A549 (cell line): ENCODE measurements at regions not wholly inside any gene's neighbourhood (a gene's known extent, or its start where the extent isn't known, plus 50 kb on each side); places are given as distances from the start of the nearest gene placed in this dataset.

Source experiments
- ATAC-seq, 2 experiments: fragments of 200-7000 bp in 1 of 2; fragments of >200 bp in 1 of 2; cut with Nextera tagmentation in 1 of 2; cut with Tn5 transposase in 1 of 2; 3 replicates each; pipeline versions ENCODE4 v1.8.0 to v1.9.1; 2018 to 2020; ENCODE audit warnings: mild to moderate bottlenecking in 1 of 2, moderate library complexity in 1 of 2
- CTCF ChIA-PET: fragments of 300-600 bp; sonication (Branson Sonifier 250); formaldehyde crosslinking; extraction: SDS; loops from one replicate; lab custom pipeline; 2021; ENCODE audit warnings: antibody characterized with exemption, inconsistent platforms; lab: Yijun Ruan, JAX
- POLR2A ChIA-PET: fragments of 350-600 bp; formaldehyde crosslinking; extraction: SDS; loops from one replicate; lab custom pipeline; 2021; ENCODE audit warnings: antibody characterized with exemption, inconsistent platforms; lab: Yijun Ruan, JAX
- DNase-seq, 2 experiments: peaks; one replicate each; pipeline versions ENCODE4 v3.0.0 to v3.0.0-alpha.2; 2011 to 2016; ENCODE audit warnings: low read depth in 1 of 2, low spot score in 1 of 2
- FAIRE-seq: peaks from 2 replicates; lab custom pipeline; 2011; peaks lifted over from hg19 to GRCh38; lab: Jason Lieb, UNC
- H3K27ac ChIP-seq, 2 experiments: fragments of >200 bp; sonication (Bioruptor Twin); formaldehyde crosslinking; 3 replicates each; pipeline ENCODE4 v1.5.1; 2016 to 2017
- H3K4me1 ChIP-seq: fragments of >200 bp; sonication (Bioruptor Twin); formaldehyde crosslinking; 3 replicates; pipeline ENCODE4 v1.6.1; 2016
- H3K4me2 ChIP-seq: fragments of >200 bp; sonication (Bioruptor Twin); formaldehyde crosslinking; 3 replicates; pipeline ENCODE4 v1.6.1; 2016
- H3K4me3 ChIP-seq: fragments of >200 bp; sonication (Bioruptor Twin); formaldehyde crosslinking; 3 replicates; pipeline ENCODE4 v1.5.1; 2016
- H3K9me3 ChIP-seq: fragments of >200 bp; sonication (Bioruptor Twin); formaldehyde crosslinking; 3 replicates; pipeline ENCODE4 v1.6.1; 2016
- CBX2 ChIP-seq: fragments of 200-600 bp; sonication (generic); IDR thresholded peaks from 2 replicates; pipeline ENCODE4 v1.6.1; 2016; ENCODE audit warnings: low read depth, mild to moderate bottlenecking, borderline replicate concordance
- CEBPB ChIP-seq, 2 experiments: fragments of >200 bp in 1 of 2; sonication (Bioruptor Twin) in 1 of 2; formaldehyde crosslinking in 1 of 2; IDR thresholded peaks; 2 replicates each; pipeline ENCODE4 v1.6.1; 2012 to 2016
- CHD4 ChIP-seq: fragments of 200-600 bp; sonication (generic); IDR thresholded peaks from 2 replicates; pipeline ENCODE4 v1.6.1; 2016; ENCODE audit warnings: antibody characterized with exemption, mild to moderate bottlenecking, borderline replicate concordance
- E2F6 ChIP-seq: IDR thresholded peaks from 2 replicates; pipeline ENCODE4 v1.6.1; 2012; ENCODE audit warnings: low read depth, borderline replicate concordance
- EHMT2 ChIP-seq: fragments of 200-600 bp; sonication (generic); IDR thresholded peaks from 2 replicates; pipeline ENCODE4 v1.6.1; 2016; ENCODE audit warnings: antibody characterized with exemption, low read depth, mild to moderate bottlenecking, moderate library complexity
- EP300 ChIP-seq, 2 experiments: fragments of >200 bp; sonication (Bioruptor Twin); formaldehyde crosslinking; IDR thresholded peaks; 2 replicates in 1 of 2; 3 replicates in 1 of 2; pipeline ENCODE4 v1.6.1; 2016 to 2017
- FOSL2 ChIP-seq, 2 experiments: fragments of 450-650 bp in 1 of 2; fragments of >200 bp in 1 of 2; sonication (Bioruptor Twin) in 1 of 2; formaldehyde crosslinking; IDR thresholded peaks; 2 replicates each; pipeline versions ENCODE4 v1.5.0 to v1.6.1; 2016 to 2020; ENCODE audit warnings: mild to moderate bottlenecking in 1 of 2, moderate library complexity in 1 of 2
- GATA3 ChIP-seq: IDR thresholded peaks from 2 replicates; pipeline ENCODE4 v1.6.1; 2012; ENCODE audit warnings: borderline replicate concordance
- HEYL ChIP-seq: fragments of 250-450 bp; sonication (Bioruptor Pico); IDR thresholded peaks from 2 replicates; pipeline ENCODE4 v1.8.0; 2021; ENCODE audit warnings: mild to moderate bottlenecking, moderate library complexity
- HOXB5 ChIP-seq: fragments of 250-450 bp; sonication (Bioruptor Pico); IDR thresholded peaks from 2 replicates; pipeline ENCODE4 v1.5.0; 2020; ENCODE audit warnings: mild to moderate bottlenecking, moderate library complexity
- JUNB ChIP-seq: fragments of >200 bp; sonication (Bioruptor Twin); formaldehyde crosslinking; IDR thresholded peaks from 2 replicates; pipeline ENCODE4 v1.6.1; 2016
- KDM1A ChIP-seq: fragments of 200-600 bp; sonication (generic); IDR thresholded peaks from 2 replicates; pipeline ENCODE4 v1.6.1; 2016; ENCODE audit warnings: low read depth, mild to moderate bottlenecking
- KDM5A ChIP-seq: fragments of 200-600 bp; sonication (generic); IDR thresholded peaks from 2 replicates; pipeline ENCODE4 v1.6.1; 2016; ENCODE audit warnings: antibody characterized with exemption, mild to moderate bottlenecking
- MAFK ChIP-seq: fragments of 450-650 bp; IDR thresholded peaks from 2 replicates; pipeline ENCODE4 v1.6.1; 2014; ENCODE audit not compliant: partially characterized antibody
- NR3C1 ChIP-seq: fragments of >200 bp; sonication (Bioruptor Twin); formaldehyde crosslinking; IDR thresholded peaks from 3 replicates; pipeline ENCODE4 v1.6.1; 2017
- POLR2A ChIP-seq: IDR thresholded peaks from 2 replicates; pipeline ENCODE4 v1.6.1; 2012; ENCODE audit warnings: mild to moderate bottlenecking, low read length
- POLR2AphosphoS2 ChIP-seq: conservative IDR thresholded peaks from 2 replicates; pipeline ENCODE4 v1.6.1; 2012; ENCODE audit warnings: low read length, improper control_type of control experiment, inconsistent platforms
- RARB ChIP-seq: fragments of 250-450 bp; sonication (Bioruptor Pico); IDR thresholded peaks from 2 replicates; pipeline ENCODE4 v1.8.0; 2021; ENCODE audit warnings: mild to moderate bottlenecking, moderate library complexity
- RNF2 ChIP-seq: fragments of 200-600 bp; sonication (generic); IDR thresholded peaks from 2 replicates; pipeline ENCODE4 v1.6.1; 2016; ENCODE audit warnings: low read depth, mild to moderate bottlenecking, antibody characterized with exemption, moderate library complexity, borderline replicate concordance
- WGBS: methylation state at CpG from one replicate; pipeline ENCODE4 v1.1.6; 2017; ENCODE audit errors: missing lambda C conversion rate; 5-methylcytosine and 5-hydroxymethylcytosine counted together
- TF ChIP-seq, protein P1 (sequence below): IDR thresholded peaks from 2 replicates; pipeline ENCODE4 v1.6.1; 2012
- TF ChIP-seq, protein P2 (sequence below): fragments of >200 bp; sonication (Bioruptor Twin); formaldehyde crosslinking; IDR thresholded peaks from 3 replicates; pipeline ENCODE4 v1.6.1; 2016

DNA sequence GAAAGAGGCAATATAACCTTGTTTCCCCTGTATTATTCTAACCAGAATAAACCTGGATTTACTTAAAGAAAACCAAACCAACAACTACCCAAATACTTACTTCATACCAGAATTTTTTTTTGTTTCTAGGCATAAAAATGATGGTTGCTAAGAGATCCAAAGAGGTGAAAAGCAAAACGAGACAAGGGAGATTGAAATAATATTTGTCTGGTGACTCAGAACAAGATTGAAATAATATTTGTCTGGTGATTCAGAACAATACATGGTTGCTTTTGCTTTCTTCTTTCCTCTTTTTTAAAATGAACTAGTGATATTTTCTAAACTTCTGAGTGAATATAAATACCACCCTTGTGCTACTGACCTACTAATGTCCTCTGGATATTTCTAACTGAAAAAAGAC, 592.9 kb downstream of the KCTD12 start:
- FAIRE-seq (no peak), DNase-seq (peak in 1 of 2 experiments; percentile 31), ATAC-seq (peak; percentile 54 to 69; a peak in 4 of 6 replicates)
- POLR2A ChIA-PET: no interaction called here
- peak overlapping the region; percentile 47 for H3K4me2 ChIP-seq
- no peak overlapping the region for H3K27ac ChIP-seq
- peaks cover 12% of the 10 kb centered on the region for H3K4me1 ChIP-seq
- TF ChIP-seq FOSL2 (IDR thresholded peaks at IDR 0.05) (no peak), FOSL2 (CRISPR knock-in tag; IDR thresholded peaks at IDR 0.05) (peak; percentile 65), JUNB (peak; percentile 56), KDM1A (no peak)
- CTCF ChIA-PET: no interaction called here
- WGBS: 0% methylated on average over 1 of the region's 1 CpG
- no peaks in the 10 kb centered on the region for H3K9me3 ChIP-seq
- no peak overlapping the region for H3K4me3 ChIP-seq

- Histone ChIP-seq H3K9me3 (no peaks in the 10 kb centered on the region), H3K4me3 (no peak overlapping the region), H3K27ac (no peak overlapping the region), H3K4me2 (no peak overlapping the region; the same call in 2 of the 3 replicates), H3K4me1 (peaks cover 12% of the 10 kb centered on the region)
- POLR2A ChIA-PET: no interaction called here
- no peak for TF ChIP-seq CHD4
- ATAC-seq (no peak), FAIRE-seq (no peak), DNase-seq (no peak)
- CTCF ChIA-PET: no interaction called here
- WGBS: 79% methylated on average over 3 of the region's 3 CpGs
These were observed 593.5 kb downstream of the KCTD12 start for GRCh38 chr13:76292726-76293125.

- 72% methylated on average over 3 of the region's 3 CpGs for WGBS
- Histone ChIP-seq H3K4me2 (no peak overlapping the region), H3K4me3 (no peak overlapping the region), H3K27ac (no peak overlapping the region), H3K9me3 (no peaks in the 10 kb centered on the region), H3K4me1 (peaks cover 12% of the 10 kb centered on the region)
- ChIA-PET POLR2A (no interaction called here), CTCF (no interaction called here)
- DNase-seq (no peak), FAIRE-seq (no peak), ATAC-seq (no peak)
- TF ChIP-seq POLR2A (no peak), EP300 (IDR thresholded peaks at IDR 0.05) (no peak), HEYL (no peak), HOXB5 (CRISPR knock-in tag) (no peak), E2F6 (no peak), POLR2AphosphoS2 (no peak)
- TF ChIP-seq, protein P1, sequence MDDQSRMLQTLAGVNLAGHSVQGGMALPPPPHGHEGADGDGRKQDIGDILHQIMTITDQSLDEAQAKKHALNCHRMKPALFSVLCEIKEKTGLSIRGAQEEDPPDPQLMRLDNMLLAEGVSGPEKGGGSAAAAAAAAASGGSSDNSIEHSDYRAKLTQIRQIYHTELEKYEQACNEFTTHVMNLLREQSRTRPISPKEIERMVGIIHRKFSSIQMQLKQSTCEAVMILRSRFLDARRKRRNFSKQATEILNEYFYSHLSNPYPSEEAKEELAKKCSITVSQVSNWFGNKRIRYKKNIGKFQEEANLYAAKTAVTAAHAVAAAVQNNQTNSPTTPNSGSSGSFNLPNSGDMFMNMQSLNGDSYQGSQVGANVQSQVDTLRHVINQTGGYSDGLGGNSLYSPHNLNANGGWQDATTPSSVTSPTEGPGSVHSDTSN: no peak
These were observed 594.2 kb downstream of the KCTD12 start for GRCh38 chr13:76292031-76292430.

DNA sequence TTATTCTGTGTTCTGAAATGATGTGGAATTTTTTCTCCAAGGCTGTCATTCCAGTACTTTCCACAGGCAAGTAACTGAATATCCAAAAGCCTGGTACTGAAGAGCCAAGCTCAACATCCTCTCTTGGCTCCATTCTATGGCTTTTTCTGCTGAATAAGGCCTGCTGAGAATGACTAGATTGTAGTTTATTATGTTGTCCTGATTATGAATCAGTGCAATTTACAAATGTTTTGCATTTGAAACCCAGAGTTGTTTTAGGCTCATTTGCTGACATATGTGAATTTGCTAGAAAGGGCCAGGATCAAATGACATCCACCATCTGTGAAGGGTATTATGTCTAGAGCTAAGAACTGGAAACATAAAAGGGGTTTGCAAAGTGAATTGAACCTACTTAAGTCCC, 596.6 kb downstream of the KCTD12 start:
- no peaks in the 10 kb centered on the region for H3K9me3 ChIP-seq
- ATAC-seq (no peak), DNase-seq (no peak), FAIRE-seq (no peak)
- ChIA-PET POLR2A (no interaction called here), CTCF (no interaction called here)
- no peak overlapping the region for H3K4me2 ChIP-seq
- no peak for TF ChIP-seq CBX2
- peak; percentile 35 for TF ChIP-seq MAFK
- H3K4me3 ChIP-seq: no peak overlapping the region
- H3K27ac ChIP-seq: no peak overlapping the region
- H3K4me1 ChIP-seq: peaks cover 12% of the 10 kb centered on the region

- CTCF ChIA-PET: no interaction called here
- H3K27ac ChIP-seq: no peak overlapping the region
- 47% methylated on average over 4 of the region's 4 CpGs for WGBS
- H3K4me2 ChIP-seq: no peak overlapping the region
- H3K4me3 ChIP-seq: no peak overlapping the region
- FAIRE-seq: no peak
- H3K9me3 ChIP-seq: no peaks in the 10 kb centered on the region
- H3K4me1 ChIP-seq: no peaks in the 10 kb centered on the region
- TF ChIP-seq RNF2: no peak
- TF ChIP-seq RARB (CRISPR knock-in tag): no peak
- no peak for TF ChIP-seq KDM5A
- TF ChIP-seq, protein P2, sequence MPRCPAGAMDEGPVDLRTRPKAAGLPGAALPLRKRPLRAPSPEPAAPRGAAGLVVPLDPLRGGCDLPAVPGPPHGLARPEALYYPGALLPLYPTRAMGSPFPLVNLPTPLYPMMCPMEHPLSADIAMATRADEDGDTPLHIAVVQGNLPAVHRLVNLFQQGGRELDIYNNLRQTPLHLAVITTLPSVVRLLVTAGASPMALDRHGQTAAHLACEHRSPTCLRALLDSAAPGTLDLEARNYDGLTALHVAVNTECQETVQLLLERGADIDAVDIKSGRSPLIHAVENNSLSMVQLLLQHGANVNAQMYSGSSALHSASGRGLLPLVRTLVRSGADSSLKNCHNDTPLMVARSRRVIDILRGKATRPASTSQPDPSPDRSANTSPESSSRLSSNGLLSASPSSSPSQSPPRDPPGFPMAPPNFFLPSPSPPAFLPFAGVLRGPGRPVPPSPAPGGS: no peak
- no peak for TF ChIP-seq GATA3
- TF ChIP-seq JUNB: no peak
- no peak for TF ChIP-seq CEBPB (IDR thresholded peaks at IDR 0.05)
- no peak for TF ChIP-seq NR3C1
- no peak for TF ChIP-seq CBX2
- no peak for TF ChIP-seq EHMT2
- POLR2A ChIA-PET: no interaction called here
- DNase-seq: no peak
- ATAC-seq: no peak
These were observed 600.0 kb downstream of the KCTD12 start for GRCh38 chr13:76286178-76286577.
